Sigmoid colon (tissue), 6 donors: ENCODE measurements at regions not wholly inside any gene's neighbourhood (a gene's known extent, or its start where the extent isn't known, plus 50 kb on each side); places are given as distances from the start of the nearest gene placed in this dataset.

ENCODE experiments used
- DNase-seq: peaks from one replicate; pipeline ENCODE4 v3.0.0-alpha.2; 2019
- H3K27ac ChIP-seq, 4 donors: fragments of 200-600 bp; sonication (generic); one replicate each; pipeline ENCODE4 v1.5.1; 2016 to 2019; ENCODE audit warnings: mild to moderate bottlenecking in 1 of 4
- H3K27me3 ChIP-seq, 3 donors: fragments of 200-600 bp; sonication (generic); one replicate each; pipeline ENCODE4 v1.5.1; 2019; ENCODE audit warnings: mild to moderate bottlenecking in 1 of 3
- H3K36me3 ChIP-seq, 4 donors: fragments of 200-600 bp; sonication (generic); one replicate each; pipeline ENCODE4 v1.5.1; 2016 to 2019
- H3K4me1 ChIP-seq, 4 donors: fragments of 200-600 bp; sonication (generic); one replicate each; pipeline ENCODE4 v1.5.1; 2017 to 2019
- H3K4me3 ChIP-seq, 4 donors: fragments of 200-600 bp; sonication (generic); one replicate each; pipeline ENCODE4 v1.5.1; 2017 to 2019; ENCODE audit warnings: mild to moderate bottlenecking in 2 of 4, moderate library complexity in 1 of 4
- H3K9me3 ChIP-seq, 4 donors: fragments of 200-600 bp in 3 of 4; sonication (generic) in 3 of 4; one replicate each; pipeline versions ENCODE4 v1.5.1 to v1.6.1; 2013 to 2019
- EP300 ChIP-seq, 4 donors: sonication (generic); formaldehyde crosslinking; IDR thresholded peaks; one replicate each; pipeline ENCODE4 v1.6.1; 2017; ENCODE audit warnings: antibody characterized with exemption in 4 of 4
- POLR2A ChIP-seq, 2 donors: fragments of 450-650 bp; IDR thresholded peaks; one replicate each; pipeline ENCODE4 v1.6.1; 2016; ENCODE audit warnings: antibody characterized with exemption in 2 of 2, mild to moderate bottlenecking in 2 of 2, moderate library complexity in 2 of 2
- POLR2AphosphoS5 ChIP-seq, 4 donors: sonication (generic); formaldehyde crosslinking; IDR thresholded peaks; one replicate each; pipeline ENCODE4 v1.6.1; 2017; ENCODE audit warnings: antibody characterized with exemption in 4 of 4
- WGBS, 2 donors: extraction: QIAGEN DNeasy Blood & Tissue Kit; methylation state at CpG; one replicate each; pipeline ENCODE4 v1.1.7; 2013; 5-methylcytosine and 5-hydroxymethylcytosine counted together
- intact Hi-C: fragments of 100-400 bp; cut with DNase I; formaldehyde crosslinking; loops from one replicate; pipeline ENCODE4 v1.15.1; 2023
- TF ChIP-seq, protein P1 (sequence below), 4 experiments: fragments of 450-650 bp in 3 of 4; fragments of 200-600 bp in 1 of 4; IDR thresholded peaks; one replicate each; pipeline ENCODE4 v1.5.1; 2016 to 2019; ENCODE audit warnings: antibody characterized with exemption in 4 of 4, mild to moderate bottlenecking in 3 of 4, moderate library complexity in 2 of 4
- donor health status: healthy with polysubstance abuse.
- donor health status: healthy.

- 78 to 80% methylated on average over 2 of the region's 2 CpGs for WGBS, 2 donors
- no peak overlapping the region for H3K4me3 ChIP-seq
- TF ChIP-seq POLR2AphosphoS5 (IDR thresholded peaks at IDR 0.05) (no peak), EP300 (IDR thresholded peaks at IDR 0.05) (no peak), POLR2A (IDR thresholded peaks at IDR 0.05) (no peak)
- TF ChIP-seq, protein P1, sequence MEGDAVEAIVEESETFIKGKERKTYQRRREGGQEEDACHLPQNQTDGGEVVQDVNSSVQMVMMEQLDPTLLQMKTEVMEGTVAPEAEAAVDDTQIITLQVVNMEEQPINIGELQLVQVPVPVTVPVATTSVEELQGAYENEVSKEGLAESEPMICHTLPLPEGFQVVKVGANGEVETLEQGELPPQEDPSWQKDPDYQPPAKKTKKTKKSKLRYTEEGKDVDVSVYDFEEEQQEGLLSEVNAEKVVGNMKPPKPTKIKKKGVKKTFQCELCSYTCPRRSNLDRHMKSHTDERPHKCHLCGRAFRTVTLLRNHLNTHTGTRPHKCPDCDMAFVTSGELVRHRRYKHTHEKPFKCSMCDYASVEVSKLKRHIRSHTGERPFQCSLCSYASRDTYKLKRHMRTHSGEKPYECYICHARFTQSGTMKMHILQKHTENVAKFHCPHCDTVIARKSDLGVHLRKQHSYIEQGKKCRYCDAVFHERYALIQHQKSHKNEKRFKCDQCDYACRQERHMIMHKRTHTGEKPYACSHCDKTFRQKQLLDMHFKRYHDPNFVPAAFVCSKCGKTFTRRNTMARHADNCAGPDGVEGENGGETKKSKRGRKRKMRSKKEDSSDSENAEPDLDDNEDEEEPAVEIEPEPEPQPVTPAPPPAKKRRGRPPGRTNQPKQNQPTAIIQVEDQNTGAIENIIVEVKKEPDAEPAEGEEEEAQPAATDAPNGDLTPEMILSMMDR (IDR thresholded peaks at IDR 0.05), result no peak
- H3K27me3 ChIP-seq, result no peaks in the 10 kb centered on the region
- H3K27ac ChIP-seq, result no peak overlapping the region
- no peak for DNase-seq
- H3K36me3 ChIP-seq, result no peaks in the 10 kb centered on the region
- H3K4me1 ChIP-seq, result no peaks in the 10 kb centered on the region
- intact Hi-C loops, result no loop called here
- no peaks in the 10 kb centered on the region for H3K9me3 ChIP-seq
Observed at GRCh38 chr14:25628978-25629377, 579.0 kb upstream of the STXBP6 start.

DNA sequence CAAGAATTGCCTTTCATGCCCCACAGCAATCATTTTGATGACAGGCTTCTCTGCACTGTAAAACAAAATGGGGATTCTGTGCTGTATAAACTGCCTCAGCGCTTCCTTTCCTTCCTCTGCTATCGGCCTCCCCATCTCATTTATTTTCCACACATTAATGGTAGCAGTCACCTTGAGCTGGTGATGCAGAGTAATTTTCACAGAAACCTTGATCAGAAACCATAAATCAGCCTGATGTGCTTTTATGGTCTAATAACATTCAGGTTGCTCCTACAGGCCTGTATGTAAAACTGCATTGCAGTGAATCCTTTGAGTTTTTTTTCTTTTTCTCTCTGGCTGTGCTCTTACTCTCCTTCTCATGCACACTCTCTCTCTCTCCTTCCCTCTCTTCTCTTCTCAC is 578.4 kb upstream of the STXBP6 start:
- H3K4me3 ChIP-seq, result no peak overlapping the region
- no peak overlapping the region for H3K27ac ChIP-seq
- H3K4me1 ChIP-seq, result no peaks in the 10 kb centered on the region
- no peak for DNase-seq
- H3K36me3 ChIP-seq, result no peaks in the 10 kb centered on the region
- no peak for TF ChIP-seq EP300 (IDR thresholded peaks at IDR 0.05)
- TF ChIP-seq POLR2AphosphoS5 (IDR thresholded peaks at IDR 0.05), result no peak
- TF ChIP-seq, protein P1 (IDR thresholded peaks at IDR 0.05), result no peak
- no peak for TF ChIP-seq POLR2A (IDR thresholded peaks at IDR 0.05)
- intact Hi-C loops, result no loop called here
- H3K27me3 ChIP-seq, result no peaks in the 10 kb centered on the region
- H3K9me3 ChIP-seq, result no peaks in the 10 kb centered on the region
- WGBS, 2 donors, result 91 to 93% methylated on average over 2 of the region's 2 CpGs

DNA sequence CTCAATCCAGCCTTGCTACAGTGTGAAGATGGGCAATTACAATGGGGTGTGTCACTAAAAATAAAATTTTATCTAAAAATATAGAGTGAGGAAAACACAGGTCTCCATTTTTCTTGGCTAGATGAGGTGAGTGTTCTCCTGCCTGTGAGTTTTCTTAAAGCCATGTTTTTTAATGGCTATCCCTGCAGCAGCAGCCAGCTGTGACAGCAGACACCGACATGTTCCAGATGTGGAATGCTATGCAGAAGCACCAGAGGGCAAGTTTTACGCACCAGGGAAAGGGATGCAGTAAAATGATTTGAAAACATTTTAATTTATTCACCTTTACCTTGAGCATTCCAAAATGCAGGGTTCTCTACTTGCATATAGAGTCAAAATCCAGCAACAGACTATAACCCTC is 577.0 kb upstream of the STXBP6 start:
- DNase-seq, result no peak
- intact Hi-C loops, result no loop called here
- Histone ChIP-seq H3K4me1 (no peaks in the 10 kb centered on the region), H3K36me3 (no peaks in the 10 kb centered on the region), H3K27me3 (no peaks in the 10 kb centered on the region), H3K27ac (no peak overlapping the region), H3K9me3 (no peaks in the 10 kb centered on the region), H3K4me3 (no peak overlapping the region)
- 58 to 87% methylated on average over 2 of the region's 2 CpGs for WGBS, 2 donors
- TF ChIP-seq, protein P1 (IDR thresholded peaks at IDR 0.05), result no peak
- no peak for TF ChIP-seq POLR2AphosphoS5 (IDR thresholded peaks at IDR 0.05)
- TF ChIP-seq EP300 (IDR thresholded peaks at IDR 0.05), result no peak
- TF ChIP-seq POLR2A (IDR thresholded peaks at IDR 0.05), result no peak

- H3K9me3 ChIP-seq, result no peaks in the 10 kb centered on the region
- no peak for TF ChIP-seq EP300 (IDR thresholded peaks at IDR 0.05)
- no peak for TF ChIP-seq POLR2A (IDR thresholded peaks at IDR 0.05)
- TF ChIP-seq POLR2AphosphoS5 (IDR thresholded peaks at IDR 0.05), result no peak
- TF ChIP-seq, protein P1 (IDR thresholded peaks at IDR 0.05), result no peak
- no peaks in the 10 kb centered on the region for H3K27me3 ChIP-seq
- no peaks in the 10 kb centered on the region for H3K4me1 ChIP-seq
- H3K36me3 ChIP-seq, result no peaks in the 10 kb centered on the region
- WGBS, 2 donors, result 22 to 50% methylated on average over 1 of the region's 1 CpG
- no peak overlapping the region for H3K4me3 ChIP-seq
- DNase-seq, result no peak
- intact Hi-C loops, result no loop called here
- H3K27ac ChIP-seq, result no peak overlapping the region
Observed at GRCh38 chr14:25622763-25623162, 572.8 kb upstream of the STXBP6 start.

GRCh38 chr14:25620515-25620914 is 570.6 kb upstream of the STXBP6 start:
- Histone ChIP-seq H3K9me3 (peaks cover 0 to 5% (median 0%) of the 10 kb centered on the region in 4 donors), H3K27me3 (no peaks in the 10 kb centered on the region), H3K36me3 (no peaks in the 10 kb centered on the region), H3K27ac (no peak overlapping the region), H3K4me1 (no peaks in the 10 kb centered on the region), H3K4me3 (no peak overlapping the region)
- no peak for DNase-seq
- TF ChIP-seq, protein P1 (IDR thresholded peaks at IDR 0.05), result no peak
- TF ChIP-seq POLR2AphosphoS5 (IDR thresholded peaks at IDR 0.05) (no peak), POLR2A (IDR thresholded peaks at IDR 0.05) (no peak), EP300 (IDR thresholded peaks at IDR 0.05) (no peak)
- intact Hi-C loops, result no loop called here
